ENCODE measurements at regions not wholly inside any gene's neighbourhood (a gene's known extent, or its start where the extent isn't known, plus 50 kb on each side); places are given as distances from the start of the nearest gene placed in this dataset.

DNA sequence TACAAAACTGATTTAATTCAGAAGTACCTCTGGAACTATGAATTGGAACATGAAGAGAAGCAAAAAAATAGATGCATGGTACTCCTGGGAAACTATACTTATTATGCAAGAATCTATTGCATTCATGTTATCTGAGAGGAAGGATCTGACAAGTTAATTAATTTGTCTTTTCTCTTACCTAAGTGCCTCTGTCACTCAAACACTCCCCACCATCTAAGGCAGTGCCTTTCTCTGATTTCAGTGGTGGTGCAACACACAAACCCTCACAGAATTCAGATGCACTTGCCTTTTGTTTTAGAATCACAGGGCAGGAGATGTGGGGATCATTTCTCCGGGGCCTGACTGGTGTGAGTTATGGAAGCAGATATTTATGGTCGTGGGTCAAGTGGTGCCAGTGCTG, 52.5 kb upstream of the C9orf72 start:
- DNase-seq, result no peak

GRCh38 chr9:27626244-27627187, 53.2 kb upstream of the C9orf72 start:
- DNase-seq, result no peak

DNA sequence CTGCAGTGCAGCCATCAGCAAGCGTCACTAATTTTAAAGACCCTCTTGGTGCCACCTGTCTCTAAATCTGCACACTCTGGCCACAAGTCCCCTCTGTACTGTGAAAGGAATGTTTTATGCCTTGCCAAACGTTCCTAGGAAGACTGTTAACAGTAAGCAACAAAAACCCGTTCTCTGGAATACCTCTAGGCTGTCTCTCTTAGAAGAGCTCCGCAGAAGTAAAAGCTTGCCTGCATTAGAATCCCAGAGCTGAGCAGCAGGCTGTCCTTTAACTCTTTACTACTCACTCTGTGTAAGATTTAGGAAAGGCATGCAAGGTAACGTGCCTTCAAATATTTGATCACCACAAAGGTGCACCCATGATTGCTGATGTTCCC, 53.9 kb upstream of the C9orf72 start:
- DNase-seq, result no peak

GRCh38 chr9:27628311-27628710, 55.0 kb upstream of the C9orf72 start:
- no peak for DNase-seq

- no peak for DNase-seq
Observed at GRCh38 chr9:27629425-27629824, 56.1 kb upstream of the C9orf72 start.

- no peak for DNase-seq
Observed at GRCh38 chr9:27632254-27632653, 59.0 kb upstream of the C9orf72 start.

DNA sequence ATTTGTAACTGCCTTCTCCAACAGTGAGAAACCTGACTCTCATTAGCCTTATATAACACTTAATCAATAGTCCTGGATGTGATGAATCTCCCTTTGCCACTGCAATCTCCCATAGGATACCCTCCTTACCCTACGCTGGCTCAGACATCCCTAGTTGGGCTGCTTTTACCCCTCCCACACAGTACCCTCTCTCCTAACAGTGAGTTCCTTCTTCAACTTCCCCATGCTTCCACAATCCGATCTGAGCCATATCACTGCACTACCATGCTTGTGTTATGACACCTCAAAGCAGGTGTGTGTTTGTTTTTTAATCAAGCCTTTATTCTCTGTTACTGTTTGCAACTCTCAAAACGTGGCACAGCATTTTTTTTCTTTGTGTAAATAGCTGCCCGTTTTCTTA, 60.5 kb upstream of the C9orf72 start:
- DNase-seq, result no peak

DNA sequence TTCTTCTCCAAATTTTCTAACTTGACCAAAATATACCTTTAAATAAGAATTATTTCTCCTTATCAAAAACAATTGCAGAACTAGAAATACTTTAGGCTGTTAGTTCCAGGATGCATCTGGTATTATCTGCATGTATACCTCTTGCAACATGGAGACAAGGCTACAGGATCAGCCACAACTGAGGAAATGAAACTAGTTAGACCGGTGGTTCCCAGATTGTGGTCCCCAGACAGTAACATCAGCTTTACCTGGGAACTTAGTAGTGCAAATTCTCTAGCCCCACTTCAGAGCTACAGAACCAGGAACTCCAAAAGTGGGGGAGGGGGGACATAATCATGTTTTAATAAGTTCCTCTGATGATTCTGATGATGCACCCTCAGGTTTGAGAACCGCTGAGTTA, 61.6 kb upstream of the C9orf72 start:
- DNase-seq, result peak in 2 of 51 donors; percentile 3 to 6

- no peak for DNase-seq
Observed at GRCh38 chr9:27638716-27639115, 65.4 kb upstream of the C9orf72 start.

DNA sequence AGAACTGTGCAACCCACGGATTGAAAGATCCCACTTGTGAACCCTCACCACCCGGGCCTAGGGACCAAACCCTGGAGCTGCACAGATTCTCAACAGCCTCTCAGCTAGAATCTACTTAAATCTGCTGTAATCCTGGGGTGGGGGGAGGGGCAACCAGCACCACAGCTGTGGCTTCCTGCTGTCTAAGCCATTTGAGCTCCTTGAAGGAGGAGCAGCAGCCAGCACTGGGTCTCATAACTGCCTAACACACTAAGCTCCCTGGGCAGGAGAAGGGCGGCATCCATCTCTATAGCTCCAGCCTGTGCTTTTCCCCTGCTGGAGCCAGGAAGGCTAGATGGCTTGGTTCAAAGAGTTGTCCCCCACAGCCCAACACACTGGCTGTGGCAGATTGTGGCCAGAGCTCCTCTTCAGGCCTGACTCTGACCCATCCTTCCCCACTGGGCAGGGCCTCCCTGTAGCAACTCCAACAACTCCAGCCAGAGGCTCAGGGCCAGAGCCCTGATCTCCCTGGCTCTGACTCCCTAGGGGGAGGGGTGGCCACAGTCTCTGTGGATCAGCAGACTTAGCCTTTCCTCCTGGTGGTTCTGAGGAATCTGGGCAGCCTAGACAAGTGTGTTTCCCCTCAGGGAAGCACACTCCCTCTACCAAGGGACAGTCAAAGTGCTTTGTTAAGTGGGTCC, 72.0 kb upstream of the C9orf72 start:
- no peak for DNase-seq

GRCh38 chr9:27653246-27653645, 80.0 kb upstream of the C9orf72 start:
- no peak for DNase-seq

DNA sequence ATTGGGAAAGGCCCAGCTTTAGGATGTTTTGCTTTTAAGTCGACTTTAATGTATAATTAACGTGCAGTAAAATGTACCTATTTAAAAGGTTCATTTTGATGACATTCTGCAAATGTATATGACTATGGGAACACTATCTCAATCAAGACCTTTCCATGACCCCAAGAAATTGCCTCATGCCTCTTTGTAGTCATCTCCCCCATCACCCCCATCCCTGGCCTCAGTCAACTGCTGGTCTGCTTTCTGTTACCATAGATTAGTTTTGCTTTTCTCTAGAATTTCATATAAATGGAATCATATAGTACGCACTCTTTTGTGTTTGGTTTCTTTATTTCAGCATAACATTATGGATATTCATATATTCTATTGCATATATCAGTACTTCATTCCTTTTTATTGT, 80.7 kb upstream of the C9orf72 start:
- DNase-seq, result no peak

- DNase-seq, result peak in 21 of 51 donors; percentile 0 to 32 (median 11)
Observed at GRCh38 chr9:27654629-27655285, 81.5 kb upstream of the C9orf72 start.

GRCh38 chr9:27655441-27655840, 82.2 kb upstream of the C9orf72 start:
- DNase-seq, result no peak

DNA sequence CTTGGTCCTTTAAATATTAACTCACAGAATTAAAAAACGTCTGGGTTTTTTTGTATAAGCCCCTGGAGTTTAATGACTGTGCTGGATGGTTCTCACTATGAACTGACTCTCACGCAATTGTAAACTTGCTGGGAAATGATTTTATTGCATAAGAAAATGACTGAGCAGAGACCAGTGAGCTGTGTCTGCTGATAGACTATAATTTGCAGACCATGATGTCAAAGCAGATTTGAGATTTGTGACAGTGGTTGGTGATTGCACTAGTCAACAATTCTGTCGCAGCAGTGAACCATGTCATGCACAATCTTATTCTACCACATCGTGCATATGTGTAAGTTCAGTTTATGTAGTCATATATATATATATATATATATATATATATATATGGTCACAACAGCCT, 85.7 kb upstream of the C9orf72 start:
- no peak for DNase-seq

- no peak for DNase-seq
Observed at GRCh38 chr9:27659571-27659970, 86.3 kb upstream of the C9orf72 start.

- no peak for DNase-seq
Observed at GRCh38 chr9:27660148-27660547, 86.9 kb upstream of the C9orf72 start.

GRCh38 chr9:27663526-27663925, 90.2 kb upstream of the C9orf72 start:
- no peak for DNase-seq

GRCh38 chr9:27664121-27664779, 91.0 kb upstream of the C9orf72 start:
- DNase-seq, result peak in 2 of 51 donors; percentile 6 to 30

DNA sequence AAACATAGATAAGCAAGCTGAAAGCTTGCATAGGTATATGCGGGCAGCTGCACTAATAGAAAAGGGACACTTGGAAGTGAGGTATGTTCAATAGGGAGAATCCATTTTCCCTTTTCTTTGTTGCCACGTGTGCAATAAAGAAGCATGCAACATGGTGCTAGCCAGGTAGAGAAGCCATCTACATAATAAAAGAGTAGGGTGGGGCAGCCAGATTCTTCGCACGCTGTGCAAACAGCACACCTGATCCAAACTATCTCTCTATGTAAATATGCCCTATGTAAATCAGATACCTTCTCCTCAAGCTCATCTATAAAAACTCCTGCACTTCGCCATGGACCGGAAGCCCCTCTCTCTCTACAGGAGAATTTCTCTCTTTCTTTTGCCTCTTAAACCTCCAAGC, 91.9 kb upstream of the C9orf72 start:
- no peak for DNase-seq

DNA sequence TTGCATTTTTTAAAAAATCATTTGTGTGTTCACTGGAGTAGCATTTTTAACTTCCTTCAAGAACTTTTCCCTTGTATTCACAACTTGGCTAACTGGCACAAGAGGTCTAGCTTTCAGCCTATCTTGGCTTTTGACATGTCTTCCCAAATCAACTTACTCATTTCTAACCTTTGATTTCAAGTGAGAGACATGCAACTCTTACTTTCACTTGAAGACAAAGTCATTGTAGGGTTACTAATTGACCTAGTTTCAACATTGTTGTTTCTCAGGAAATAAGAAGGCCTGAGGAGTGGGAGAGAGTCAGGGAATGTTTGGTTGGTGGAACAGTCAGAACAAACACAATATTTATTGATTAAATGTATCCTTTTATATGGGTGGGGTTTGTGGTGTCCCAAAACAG, 95.0 kb upstream of the C9orf72 start:
- no peak for DNase-seq

DNA sequence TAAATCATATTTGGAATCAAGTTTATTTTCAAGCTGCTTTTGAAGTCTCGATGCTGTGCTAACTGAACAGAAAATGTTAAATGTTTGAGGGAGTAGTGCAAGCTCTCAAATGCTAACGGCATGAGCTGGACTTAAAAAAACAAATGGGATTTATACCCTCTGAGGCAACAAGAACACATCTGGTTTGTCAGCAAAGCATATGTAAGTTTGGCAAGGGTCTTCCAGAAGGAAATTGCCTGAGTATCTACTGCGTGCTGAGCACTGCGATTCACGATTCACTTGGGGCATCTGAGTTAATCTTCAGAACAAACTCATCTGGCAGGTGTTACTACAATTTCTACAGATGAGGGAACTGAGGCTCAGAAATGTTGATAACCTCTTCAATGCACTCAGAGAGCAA, 98.4 kb upstream of the C9orf72 start:
- DNase-seq, result no peak
